Upper lobe of right lung (tissue), 1 donor: ENCODE measurements at regions not wholly inside any gene's neighbourhood (a gene's known extent, or its start where the extent isn't known, plus 50 kb on each side); places are given as distances from the start of the nearest gene placed in this dataset.

Experiments used
- ATAC-seq: fragments of 200-7000 bp; cut with Tn5 transposase; one replicate; pipeline ENCODE4 v1.9.1; 2020; ENCODE audit warnings: mild to moderate bottlenecking, moderate library complexity
- DNase-seq: peaks from one replicate; pipeline ENCODE4 v3.0.0-alpha.2; 2020
- H3K27ac ChIP-seq: fragments of 200-600 bp; one replicate; pipeline ENCODE4 v1.8.0; 2022
- H3K27me3 ChIP-seq: fragments of 200-600 bp; one replicate; pipeline ENCODE4 v1.8.0; 2022; ENCODE audit warnings: mild to moderate bottlenecking
- H3K36me3 ChIP-seq: fragments of 200-600 bp; one replicate; pipeline ENCODE4 v1.8.0; 2022
- H3K4me1 ChIP-seq: fragments of 200-600 bp; one replicate; pipeline ENCODE4 v1.8.0; 2022
- H3K4me3 ChIP-seq: fragments of 200-600 bp; one replicate; pipeline ENCODE4 v1.8.0; 2022; ENCODE audit warnings: mild to moderate bottlenecking
- H3K9me3 ChIP-seq: fragments of 200-600 bp; one replicate; pipeline ENCODE4 v1.8.0; 2022
- intact Hi-C: fragments of 100-400 bp; cut with DNase I; formaldehyde crosslinking; loops from one replicate; pipeline ENCODE4 v1.11.0; 2022
- TF ChIP-seq, protein P1 (sequence below): fragments of 200-600 bp; IDR thresholded peaks from one replicate; pipeline ENCODE4 v1.8.0; 2022; ENCODE audit warnings: antibody characterized with exemption
- donor health status: DM: no; HTN: yes; CAD: no; lungs with severe emphysema.

DNA sequence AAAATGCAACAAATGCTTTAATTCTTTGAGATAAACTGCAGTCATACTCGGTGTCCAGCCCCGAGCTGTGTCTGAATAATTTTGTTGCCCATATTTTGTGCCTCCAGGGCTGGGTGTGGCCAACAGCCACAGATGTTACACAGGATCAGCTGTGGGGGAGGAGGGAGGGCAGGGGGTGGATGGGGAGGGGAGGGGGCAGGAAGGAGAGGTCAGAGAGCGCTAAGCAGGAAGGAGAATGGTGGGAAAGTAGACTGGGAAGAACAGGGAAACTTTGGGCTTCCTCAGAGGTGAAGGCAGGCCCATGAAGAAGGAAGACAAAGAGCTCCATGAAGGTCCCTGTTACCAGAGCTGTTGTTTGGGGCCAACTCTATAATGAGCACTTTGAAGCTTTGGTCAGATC, 295.8 kb downstream of the COG6 start:
- TF ChIP-seq, protein P1, sequence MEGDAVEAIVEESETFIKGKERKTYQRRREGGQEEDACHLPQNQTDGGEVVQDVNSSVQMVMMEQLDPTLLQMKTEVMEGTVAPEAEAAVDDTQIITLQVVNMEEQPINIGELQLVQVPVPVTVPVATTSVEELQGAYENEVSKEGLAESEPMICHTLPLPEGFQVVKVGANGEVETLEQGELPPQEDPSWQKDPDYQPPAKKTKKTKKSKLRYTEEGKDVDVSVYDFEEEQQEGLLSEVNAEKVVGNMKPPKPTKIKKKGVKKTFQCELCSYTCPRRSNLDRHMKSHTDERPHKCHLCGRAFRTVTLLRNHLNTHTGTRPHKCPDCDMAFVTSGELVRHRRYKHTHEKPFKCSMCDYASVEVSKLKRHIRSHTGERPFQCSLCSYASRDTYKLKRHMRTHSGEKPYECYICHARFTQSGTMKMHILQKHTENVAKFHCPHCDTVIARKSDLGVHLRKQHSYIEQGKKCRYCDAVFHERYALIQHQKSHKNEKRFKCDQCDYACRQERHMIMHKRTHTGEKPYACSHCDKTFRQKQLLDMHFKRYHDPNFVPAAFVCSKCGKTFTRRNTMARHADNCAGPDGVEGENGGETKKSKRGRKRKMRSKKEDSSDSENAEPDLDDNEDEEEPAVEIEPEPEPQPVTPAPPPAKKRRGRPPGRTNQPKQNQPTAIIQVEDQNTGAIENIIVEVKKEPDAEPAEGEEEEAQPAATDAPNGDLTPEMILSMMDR, result no peak
- Histone ChIP-seq H3K4me3 (no peak overlapping the region), H3K9me3 (no peaks in the 10 kb centered on the region), H3K27me3 (no peaks in the 10 kb centered on the region), H3K36me3 (no peaks in the 10 kb centered on the region), H3K27ac (peak overlapping the region; percentile 14), H3K4me1 (peaks cover 8% of the 10 kb centered on the region)
- intact Hi-C loops, result no loop called here
- no peak for ATAC-seq
- no peak for DNase-seq

DNA sequence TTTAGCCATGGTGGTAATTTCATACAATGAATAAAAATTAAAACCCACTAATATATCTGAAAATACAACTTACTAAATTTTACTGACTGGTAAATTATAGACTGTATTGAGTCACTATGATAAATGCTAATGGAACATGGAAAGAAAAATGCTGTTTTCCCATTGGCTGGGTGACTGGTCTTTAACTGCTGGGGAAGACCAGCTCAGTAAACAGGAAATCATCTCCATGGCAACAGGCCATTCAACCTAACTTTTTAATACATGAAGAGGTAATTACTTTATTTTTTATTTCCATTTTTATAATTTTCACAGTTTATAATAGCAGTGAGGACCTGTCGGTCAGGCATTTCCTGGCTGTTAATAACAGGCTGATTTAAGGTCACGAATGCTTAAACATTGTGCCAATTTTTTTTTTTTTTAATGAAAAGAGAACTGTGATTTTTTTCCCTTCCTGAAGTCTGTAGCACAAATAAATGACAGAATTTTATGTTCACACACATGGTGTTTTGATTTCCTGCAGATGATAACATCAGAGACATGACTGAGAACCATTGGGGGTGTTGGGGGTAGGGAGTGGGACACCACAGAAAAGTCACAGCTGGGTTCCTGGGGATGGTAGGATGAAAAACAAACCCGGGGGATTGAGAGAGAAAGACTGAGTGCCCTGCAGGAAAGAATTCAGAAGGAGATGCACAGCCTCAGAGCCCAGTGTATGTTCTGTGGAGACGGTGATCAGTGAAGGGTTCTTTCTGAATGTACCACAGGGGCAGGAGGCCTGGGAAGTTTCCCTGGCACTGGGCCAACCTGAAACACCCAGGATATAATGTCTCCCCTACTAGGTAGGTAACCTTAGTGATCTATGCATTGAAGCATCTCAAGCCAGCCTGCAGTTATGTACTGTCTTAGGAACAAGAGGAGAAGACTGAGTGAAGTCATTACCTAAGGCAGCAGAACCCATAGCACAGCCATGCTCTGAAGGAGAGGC, 297.1 kb downstream of the COG6 start:
- ATAC-seq, result peak; percentile 32
- no peak for DNase-seq
- intact Hi-C loops, result no loop called here
- peaks cover 8% of the 10 kb centered on the region for H3K4me1 ChIP-seq
- H3K27ac ChIP-seq, result peak overlapping the region; percentile 14
- no peaks in the 10 kb centered on the region for H3K36me3 ChIP-seq
- no peak overlapping the region for H3K4me3 ChIP-seq
- no peaks in the 10 kb centered on the region for H3K27me3 ChIP-seq
- TF ChIP-seq, protein P1, result no peak
- no peaks in the 10 kb centered on the region for H3K9me3 ChIP-seq

DNA sequence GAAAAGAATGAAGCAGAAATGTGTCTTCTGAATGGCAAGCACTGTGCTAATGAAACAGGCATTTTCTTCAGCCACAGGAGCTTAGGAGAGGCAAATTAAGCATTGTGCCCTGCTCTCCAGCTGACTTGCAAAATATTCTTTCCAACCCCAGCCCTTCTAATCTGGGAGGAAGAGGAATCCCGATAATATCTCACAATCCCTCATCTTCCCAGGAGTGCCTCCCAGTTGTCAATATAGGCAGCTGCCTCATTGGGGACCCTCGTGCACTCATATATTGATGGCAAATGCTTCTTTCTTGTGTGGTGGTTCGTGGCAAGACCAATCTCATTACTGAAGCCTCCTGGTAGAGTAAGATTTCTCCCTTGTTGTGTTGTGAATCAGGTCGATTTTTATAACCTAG, 299.0 kb downstream of the COG6 start:
- DNase-seq (no peak), ATAC-seq (no peak)
- intact Hi-C loops, result no loop called here
- Histone ChIP-seq H3K9me3 (no peaks in the 10 kb centered on the region), H3K36me3 (no peaks in the 10 kb centered on the region), H3K4me3 (no peak overlapping the region), H3K27me3 (no peaks in the 10 kb centered on the region), H3K27ac (no peak overlapping the region), H3K4me1 (peaks cover 8% of the 10 kb centered on the region)
- TF ChIP-seq, protein P1, result no peak

DNA sequence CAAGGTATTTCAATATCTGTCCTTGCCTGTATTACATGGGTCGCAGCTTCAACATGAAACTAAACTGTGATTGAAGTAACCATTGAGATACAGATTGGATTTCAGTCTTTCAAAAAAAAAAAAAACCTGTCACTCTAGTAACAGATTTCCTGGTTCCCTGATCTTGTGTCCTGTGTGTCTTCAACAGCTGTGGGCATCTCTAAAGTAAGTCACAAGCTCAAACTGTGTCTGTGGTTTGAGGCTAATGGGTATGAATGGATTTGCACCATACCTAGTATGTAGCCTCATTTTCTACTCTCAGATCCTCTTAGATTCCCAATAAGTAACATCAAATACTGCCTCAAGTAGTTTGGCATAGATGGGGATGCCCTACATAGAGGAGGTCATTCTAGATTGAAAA, 300.1 kb downstream of the COG6 start:
- no peak for DNase-seq
- Histone ChIP-seq H3K4me1 (peaks cover 8% of the 10 kb centered on the region), H3K9me3 (no peaks in the 10 kb centered on the region), H3K4me3 (no peak overlapping the region), H3K27me3 (no peaks in the 10 kb centered on the region), H3K36me3 (no peaks in the 10 kb centered on the region), H3K27ac (no peak overlapping the region)
- TF ChIP-seq, protein P1, result no peak
- intact Hi-C loops, result no loop called here
- no peak for ATAC-seq

DNA sequence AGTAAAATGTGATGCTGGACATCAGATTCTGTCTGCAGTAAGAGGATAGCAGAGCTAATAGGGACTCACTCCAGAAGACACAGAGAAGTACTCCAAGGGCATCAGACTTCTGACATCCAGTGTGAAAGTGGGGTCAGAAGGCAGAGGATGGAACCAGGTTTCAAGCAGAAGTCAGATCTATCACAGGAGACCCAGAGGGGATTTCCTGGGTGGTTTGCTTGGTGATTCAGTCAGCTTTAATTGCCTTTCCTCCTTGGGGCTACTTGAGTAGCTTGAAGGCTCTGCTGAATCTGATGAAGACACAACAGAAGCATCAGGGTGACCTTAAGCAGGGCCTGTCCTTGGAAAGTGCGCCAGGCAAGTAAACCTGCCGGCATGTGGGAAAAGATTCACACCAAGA, 300.6 kb downstream of the COG6 start:
- Histone ChIP-seq H3K27me3 (no peaks in the 10 kb centered on the region), H3K27ac (no peak overlapping the region), H3K9me3 (no peaks in the 10 kb centered on the region), H3K4me1 (peaks cover 8% of the 10 kb centered on the region), H3K36me3 (no peaks in the 10 kb centered on the region), H3K4me3 (no peak overlapping the region)
- ATAC-seq (no peak), DNase-seq (no peak)
- intact Hi-C loops, result no loop called here
- TF ChIP-seq, protein P1, result no peak
